Globus pallidus (tissue), 1 donor: ENCODE measurements at regions not wholly inside any gene's neighbourhood (a gene's known extent, or its start where the extent isn't known, plus 50 kb on each side); places are given as distances from the start of the nearest gene placed in this dataset.
"Not testable (repeated sequence)": the region's sequence is repeated elsewhere in the genome, so short reads cannot be mapped to it uniquely, and the experiment has no call there.

ENCODE experiments used
- DNase-seq: peaks from one replicate; pipeline ENCODE4 v3.0.0-alpha.2; 2015; ENCODE audit warnings: low spot score

- no peak for DNase-seq
Observed at GRCh38 chr12:124383028-124383427, 88.1 kb downstream of the RFLNA start.

GRCh38 chr12:124381456-124382296, 86.8 kb downstream of the RFLNA start:
- peak; percentile 84 for DNase-seq

- DNase-seq, result no peak
Observed at GRCh38 chr12:124380796-124381455, 86.0 kb downstream of the RFLNA start.

GRCh38 chr12:124379938-124380754, 85.3 kb downstream of the RFLNA start:
- DNase-seq, result no peak

GRCh38 chr12:124379379-124379937, 84.6 kb downstream of the RFLNA start:
- no peak for DNase-seq

GRCh38 chr12:124378926-124379325, 84.0 kb downstream of the RFLNA start:
- no peak for DNase-seq

- DNase-seq, result no peak
Observed at GRCh38 chr12:124377981-124378509, 83.2 kb downstream of the RFLNA start.

GRCh38 chr12:124376435-124376834, 81.5 kb downstream of the RFLNA start:
- DNase-seq, result no peak

GRCh38 chr12:124375789-124376175, 80.9 kb downstream of the RFLNA start:
- DNase-seq, result no peak

- DNase-seq, result no peak
Observed at GRCh38 chr12:124375141-124375788, 80.4 kb downstream of the RFLNA start.

GRCh38 chr12:124374567-124374966, 79.7 kb downstream of the RFLNA start:
- DNase-seq, result no peak

GRCh38 chr12:124374147-124374546, 79.3 kb downstream of the RFLNA start:
- DNase-seq, result no peak

GRCh38 chr12:124373701-124374100, 78.8 kb downstream of the RFLNA start:
- DNase-seq, result not testable (repeated sequence)

GRCh38 chr12:124372831-124373230, 77.9 kb downstream of the RFLNA start:
- DNase-seq, result no peak

GRCh38 chr12:124371970-124372555, 77.2 kb downstream of the RFLNA start:
- DNase-seq, result no peak

GRCh38 chr12:124371366-124371765, 76.5 kb downstream of the RFLNA start:
- DNase-seq, result no peak

GRCh38 chr12:124370851-124371250, 76.0 kb downstream of the RFLNA start:
- no peak for DNase-seq

GRCh38 chr12:124370384-124370783, 75.5 kb downstream of the RFLNA start:
- no peak for DNase-seq

GRCh38 chr12:124369827-124370378, 75.0 kb downstream of the RFLNA start:
- peak; percentile 81 for DNase-seq

- peak; percentile 90 for DNase-seq
Observed at GRCh38 chr12:124369055-124369826, 74.3 kb downstream of the RFLNA start.
